MM.1S (cell line): ENCODE measurements at regions not wholly inside any gene's neighbourhood (a gene's known extent, or its start where the extent isn't known, plus 50 kb on each side); places are given as distances from the start of the nearest gene placed in this dataset.

Experiments used
- DNase-seq: peaks from one replicate; pipeline ENCODE4 v3.0.0-alpha.2; 2015
- H2AFZ ChIP-seq: fragments of 300-600 bp; sonication (generic); 2 replicates; pipeline ENCODE4 v1.6.0; 2016; ENCODE audit warnings: antibody characterized with exemption, low read length
- H3F3A ChIP-seq: fragments of 300-600 bp; sonication (generic); 2 replicates; pipeline ENCODE4 v1.6.1; 2016; ENCODE audit warnings: mild to moderate bottlenecking, antibody characterized with exemption, low read length, moderate library complexity, mixed read lengths; ENCODE audit not compliant: insufficient read depth
- H3K27ac ChIP-seq: fragments of 300-600 bp; sonication (generic); 2 replicates; pipeline ENCODE4 v1.5.1; 2016; ENCODE audit warnings: mild to moderate bottlenecking, low read length
- H3K27me3 ChIP-seq: fragments of 300-600 bp; sonication (generic); replicated peaks from 2 replicates; pipeline ENCODE4 v1.6.0; 2016; ENCODE audit warnings: low read length; ENCODE audit not compliant: insufficient read depth
- H3K36me3 ChIP-seq: fragments of 300-600 bp; sonication (generic); replicated peaks from 2 replicates; pipeline ENCODE4 v1.6.1; 2016; ENCODE audit warnings: mild to moderate bottlenecking, low read length, mixed read lengths; ENCODE audit not compliant: insufficient read depth
- H3K4me1 ChIP-seq: fragments of 300-600 bp; sonication (generic); 2 replicates; pipeline ENCODE4 v1.6.1; 2016; ENCODE audit warnings: low read length, mixed read lengths
- H3K4me2 ChIP-seq: fragments of 300-600 bp; sonication (generic); 2 replicates; pipeline ENCODE4 v1.6.0; 2016; ENCODE audit warnings: low read depth, low read length
- H3K4me3 ChIP-seq: fragments of 300-600 bp; sonication (generic); 2 replicates; pipeline ENCODE4 v1.5.1; 2016; ENCODE audit warnings: low read length, mixed read lengths
- H3K79me2 ChIP-seq: fragments of 300-600 bp; sonication (generic); 2 replicates; pipeline ENCODE4 v1.6.1; 2016; ENCODE audit warnings: mixed run types, low read length, mixed read lengths
- H3K9ac ChIP-seq: fragments of 300-600 bp; sonication (generic); 2 replicates; pipeline ENCODE4 v1.6.1; 2016; ENCODE audit warnings: low read length, mixed read lengths
- H3K9me2 ChIP-seq: fragments of 300-600 bp; sonication (generic); replicated peaks from 2 replicates; pipeline ENCODE4 v1.6.1; 2016; ENCODE audit warnings: mild to moderate bottlenecking, low read length, mixed read lengths; ENCODE audit not compliant: insufficient read depth
- H3K9me3 ChIP-seq: fragments of 300-600 bp; sonication (generic); replicated peaks from 2 replicates; pipeline ENCODE4 v1.6.1; 2016; ENCODE audit warnings: mild to moderate bottlenecking, low read length, mixed read lengths; ENCODE audit not compliant: insufficient read depth
- H4K20me1 ChIP-seq: fragments of 300-600 bp; sonication (generic); 2 replicates; pipeline ENCODE4 v1.6.1; 2016; ENCODE audit warnings: mild to moderate bottlenecking, low read length, moderate library complexity, mixed read lengths; ENCODE audit not compliant: insufficient read depth
- EZH2 ChIP-seq: fragments of 300-600 bp; sonication (generic); optimal IDR thresholded peaks from 2 replicates; pipeline ENCODE3; 2017; ENCODE audit warnings: low read depth, mild to moderate bottlenecking, antibody characterized with exemption, low read length, mixed read lengths
- EZH2phosphoT487 ChIP-seq: fragments of 300-600 bp; sonication (generic); IDR thresholded peaks from 2 replicates; pipeline ENCODE4 v1.6.1; 2018; ENCODE audit warnings: antibody characterized with exemption, low read length
- TF ChIP-seq, protein P1 (sequence below): fragments of 300-600 bp; sonication (generic); IDR thresholded peaks from 2 replicates; pipeline ENCODE4 v1.5.1; 2016; ENCODE audit warnings: antibody characterized with exemption, low read length, mixed read lengths

DNA sequence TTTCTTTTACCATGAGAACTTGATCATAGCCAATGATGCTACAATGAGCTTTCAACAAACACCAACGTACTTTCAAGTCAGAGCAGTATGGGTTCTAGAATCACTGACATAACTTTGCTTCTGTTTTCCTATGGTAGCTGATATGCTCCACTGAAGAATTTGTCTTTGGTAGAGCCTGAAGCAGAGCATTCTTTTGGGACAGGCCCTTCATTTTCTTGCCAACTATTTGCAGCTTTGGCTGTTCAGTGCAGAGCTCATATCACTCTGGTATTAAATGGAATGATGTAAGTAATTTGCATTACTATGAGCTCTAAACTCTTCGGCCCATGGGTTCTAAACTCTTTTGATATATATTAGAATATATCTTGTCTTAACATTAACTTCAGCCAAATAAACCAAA is 51.8 kb upstream of the APC start:
- H3K9me3 ChIP-seq, result no peaks in the 10 kb centered on the region
- no peaks in the 10 kb centered on the region for H3K9me2 ChIP-seq
- H2AFZ ChIP-seq, result no peak overlapping the region
- no peak for DNase-seq
- no peaks in the 10 kb centered on the region for H3K27me3 ChIP-seq
- no peaks in the 10 kb centered on the region for H4K20me1 ChIP-seq
- H3K4me2 ChIP-seq, result no peak overlapping the region
- TF ChIP-seq, protein P1, sequence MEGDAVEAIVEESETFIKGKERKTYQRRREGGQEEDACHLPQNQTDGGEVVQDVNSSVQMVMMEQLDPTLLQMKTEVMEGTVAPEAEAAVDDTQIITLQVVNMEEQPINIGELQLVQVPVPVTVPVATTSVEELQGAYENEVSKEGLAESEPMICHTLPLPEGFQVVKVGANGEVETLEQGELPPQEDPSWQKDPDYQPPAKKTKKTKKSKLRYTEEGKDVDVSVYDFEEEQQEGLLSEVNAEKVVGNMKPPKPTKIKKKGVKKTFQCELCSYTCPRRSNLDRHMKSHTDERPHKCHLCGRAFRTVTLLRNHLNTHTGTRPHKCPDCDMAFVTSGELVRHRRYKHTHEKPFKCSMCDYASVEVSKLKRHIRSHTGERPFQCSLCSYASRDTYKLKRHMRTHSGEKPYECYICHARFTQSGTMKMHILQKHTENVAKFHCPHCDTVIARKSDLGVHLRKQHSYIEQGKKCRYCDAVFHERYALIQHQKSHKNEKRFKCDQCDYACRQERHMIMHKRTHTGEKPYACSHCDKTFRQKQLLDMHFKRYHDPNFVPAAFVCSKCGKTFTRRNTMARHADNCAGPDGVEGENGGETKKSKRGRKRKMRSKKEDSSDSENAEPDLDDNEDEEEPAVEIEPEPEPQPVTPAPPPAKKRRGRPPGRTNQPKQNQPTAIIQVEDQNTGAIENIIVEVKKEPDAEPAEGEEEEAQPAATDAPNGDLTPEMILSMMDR, result no peak
- TF ChIP-seq EZH2phosphoT487 (no peak), EZH2 (no peak)
- no peak overlapping the region for H3K4me3 ChIP-seq
- H3K4me1 ChIP-seq, result 0 out of 2 replicates have a peak, but pooled peaks cover 2% of the 10 kb centered on the region
- no peak overlapping the region for H3K9ac ChIP-seq
- H3K27ac ChIP-seq, result no peak overlapping the region
- H3F3A ChIP-seq, result peaks cover 9% of the 10 kb centered on the region
- H3K36me3 ChIP-seq, result no peaks in the 10 kb centered on the region
- H3K79me2 ChIP-seq, result no peaks in the 10 kb centered on the region

DNA sequence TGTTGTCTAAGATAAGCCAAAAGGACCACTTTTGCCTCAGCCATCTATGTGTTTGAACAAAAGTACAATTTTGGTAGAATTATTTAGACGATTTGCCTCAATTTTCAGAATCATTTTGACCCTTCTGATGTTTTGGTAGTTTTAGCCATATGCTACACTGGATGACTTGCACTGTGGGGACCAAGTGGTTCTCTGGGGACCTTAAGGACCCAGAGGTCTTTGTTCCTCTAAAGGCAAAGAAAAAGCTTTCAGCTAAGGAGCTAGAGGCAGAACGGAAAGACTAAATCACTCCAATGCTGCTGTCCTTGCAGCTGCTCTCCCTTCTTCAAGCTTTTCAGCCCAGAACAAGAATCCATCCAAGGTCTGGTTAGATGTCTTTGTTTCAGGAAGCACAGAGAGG is 51.0 kb upstream of the APC start:
- no peak overlapping the region for H3K4me2 ChIP-seq
- peaks cover 2% of the 10 kb centered on the region for H3K4me1 ChIP-seq
- no peaks in the 10 kb centered on the region for H4K20me1 ChIP-seq
- H3K36me3 ChIP-seq, result no peaks in the 10 kb centered on the region
- no peaks in the 10 kb centered on the region for H3K79me2 ChIP-seq
- no peak overlapping the region for H3K9ac ChIP-seq
- no peak overlapping the region for H3K4me3 ChIP-seq
- H3K27me3 ChIP-seq, result no peaks in the 10 kb centered on the region
- DNase-seq, result no peak
- no peaks in the 10 kb centered on the region for H3K9me3 ChIP-seq
- no peaks in the 10 kb centered on the region for H3K9me2 ChIP-seq
- H3K27ac ChIP-seq, result no peak overlapping the region
- no peak overlapping the region for H2AFZ ChIP-seq
- peaks cover 2% of the 10 kb centered on the region; the same call in 1 of the 2 replicates for H3F3A ChIP-seq
- TF ChIP-seq, protein P1, result no peak
- no peak for TF ChIP-seq EZH2phosphoT487
- TF ChIP-seq EZH2, result no peak

DNA sequence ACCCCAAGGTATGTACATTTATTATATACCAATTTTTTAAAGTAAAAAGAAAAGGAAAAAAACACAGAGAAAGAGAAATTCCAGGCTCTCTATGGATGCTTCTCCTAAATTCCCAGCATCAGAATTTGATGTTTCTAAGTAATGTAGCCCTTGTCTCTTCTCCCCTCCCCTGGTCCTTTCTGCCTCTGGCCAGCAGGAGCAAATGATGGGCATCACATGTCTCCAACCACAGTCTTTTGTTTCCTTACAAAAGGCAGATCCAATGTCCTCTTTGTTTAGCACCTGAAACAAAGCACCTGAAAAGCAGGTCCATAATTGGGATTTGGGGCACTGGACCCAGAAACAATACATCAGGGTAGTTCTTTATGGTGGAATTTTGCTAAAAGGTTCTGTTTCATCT is 50.4 kb upstream of the APC start:
- H3F3A ChIP-seq, result peaks cover 5% of the 10 kb centered on the region
- TF ChIP-seq EZH2 (no peak), EZH2phosphoT487 (no peak)
- TF ChIP-seq, protein P1, result no peak
- H3K4me3 ChIP-seq, result no peak overlapping the region
- no peak for DNase-seq
- no peak overlapping the region for H2AFZ ChIP-seq
- no peak overlapping the region for H3K27ac ChIP-seq
- no peaks in the 10 kb centered on the region for H3K79me2 ChIP-seq
- no peaks in the 10 kb centered on the region for H3K27me3 ChIP-seq
- no peak overlapping the region for H3K4me2 ChIP-seq
- peaks cover 8% of the 10 kb centered on the region for H3K4me1 ChIP-seq
- no peaks in the 10 kb centered on the region for H3K9me3 ChIP-seq
- H3K36me3 ChIP-seq, result no peaks in the 10 kb centered on the region
- no peaks in the 10 kb centered on the region for H3K9me2 ChIP-seq
- no peak overlapping the region for H3K9ac ChIP-seq
- no peaks in the 10 kb centered on the region for H4K20me1 ChIP-seq
